ENCODE measurements at regions not wholly inside any gene's neighbourhood (a gene's known extent, or its start where the extent isn't known, plus 50 kb on each side); places are given as distances from the start of the nearest gene placed in this dataset.

DNA sequence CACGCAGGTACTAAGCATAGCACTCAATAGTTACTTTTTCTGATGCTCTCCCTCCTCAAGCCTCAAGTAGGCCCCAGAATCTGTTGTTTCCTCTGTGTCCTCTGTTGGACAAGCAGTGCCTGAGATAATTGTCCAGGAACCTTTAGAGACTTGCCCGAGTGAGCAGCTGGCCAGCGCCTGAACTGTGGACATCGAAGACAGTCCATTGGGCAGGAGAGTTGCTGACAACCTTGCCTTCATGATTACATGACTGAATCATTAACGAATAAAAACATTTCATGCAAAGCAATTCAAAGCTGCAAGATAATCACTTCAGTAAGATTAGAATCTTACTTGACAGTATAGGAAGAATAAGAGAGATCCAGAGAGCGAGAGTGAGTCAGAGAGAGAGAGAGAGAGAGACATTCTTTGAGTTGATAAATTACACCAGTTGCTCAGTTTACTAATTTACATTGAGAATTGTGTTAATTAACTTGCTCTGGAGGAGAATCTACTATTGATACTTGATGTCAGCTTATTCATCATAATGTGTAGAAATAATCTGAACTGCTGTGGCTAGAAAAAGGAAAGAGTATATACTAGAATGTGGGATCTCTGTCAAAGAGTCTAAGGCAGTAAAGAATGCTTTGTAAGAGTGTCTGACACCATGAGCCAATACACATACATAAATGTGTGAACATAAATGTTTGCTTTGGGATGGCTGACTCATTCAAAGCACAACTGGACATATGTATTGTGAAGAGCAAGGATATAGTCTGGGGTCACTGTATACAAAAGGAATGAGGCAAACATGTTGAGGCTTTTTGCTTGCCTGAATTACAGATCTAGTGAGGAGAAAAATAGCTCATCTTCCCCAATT lies 216.0 kb downstream of the ZNF326 start:
- H3K27ac ChIP-seq, result no peak overlapping the region
- H3K9me3 ChIP-seq, result no peaks in the 10 kb centered on the region
- intact Hi-C loops (cut with DNase I), result loop anchor here in 1 of 4 donors (5.0 kb wide), 1 partner anchor 1329 kb away; no protein-coding TSS in a partner anchor
- DNase-seq, result no peak
- no peaks in the 10 kb centered on the region for H3K4me1 ChIP-seq (ENCODE audit: insufficient read depth)
- H3K36me3 ChIP-seq, result no peaks in the 10 kb centered on the region
- no peak overlapping the region for H3K4me3 ChIP-seq
- TF ChIP-seq, protein P1, sequence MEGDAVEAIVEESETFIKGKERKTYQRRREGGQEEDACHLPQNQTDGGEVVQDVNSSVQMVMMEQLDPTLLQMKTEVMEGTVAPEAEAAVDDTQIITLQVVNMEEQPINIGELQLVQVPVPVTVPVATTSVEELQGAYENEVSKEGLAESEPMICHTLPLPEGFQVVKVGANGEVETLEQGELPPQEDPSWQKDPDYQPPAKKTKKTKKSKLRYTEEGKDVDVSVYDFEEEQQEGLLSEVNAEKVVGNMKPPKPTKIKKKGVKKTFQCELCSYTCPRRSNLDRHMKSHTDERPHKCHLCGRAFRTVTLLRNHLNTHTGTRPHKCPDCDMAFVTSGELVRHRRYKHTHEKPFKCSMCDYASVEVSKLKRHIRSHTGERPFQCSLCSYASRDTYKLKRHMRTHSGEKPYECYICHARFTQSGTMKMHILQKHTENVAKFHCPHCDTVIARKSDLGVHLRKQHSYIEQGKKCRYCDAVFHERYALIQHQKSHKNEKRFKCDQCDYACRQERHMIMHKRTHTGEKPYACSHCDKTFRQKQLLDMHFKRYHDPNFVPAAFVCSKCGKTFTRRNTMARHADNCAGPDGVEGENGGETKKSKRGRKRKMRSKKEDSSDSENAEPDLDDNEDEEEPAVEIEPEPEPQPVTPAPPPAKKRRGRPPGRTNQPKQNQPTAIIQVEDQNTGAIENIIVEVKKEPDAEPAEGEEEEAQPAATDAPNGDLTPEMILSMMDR (IDR thresholded peaks at IDR 0.05), result no peak
- TF ChIP-seq POLR2A (IDR thresholded peaks at IDR 0.05), result no peak
- no peak for TF ChIP-seq EP300 (IDR thresholded peaks at IDR 0.05)
- no peaks in the 10 kb centered on the region for H3K27me3 ChIP-seq
- WGBS, 3 donors, result 82 to 87% (median 84%) methylated on average over 6 of the region's 6 CpGs

DNA sequence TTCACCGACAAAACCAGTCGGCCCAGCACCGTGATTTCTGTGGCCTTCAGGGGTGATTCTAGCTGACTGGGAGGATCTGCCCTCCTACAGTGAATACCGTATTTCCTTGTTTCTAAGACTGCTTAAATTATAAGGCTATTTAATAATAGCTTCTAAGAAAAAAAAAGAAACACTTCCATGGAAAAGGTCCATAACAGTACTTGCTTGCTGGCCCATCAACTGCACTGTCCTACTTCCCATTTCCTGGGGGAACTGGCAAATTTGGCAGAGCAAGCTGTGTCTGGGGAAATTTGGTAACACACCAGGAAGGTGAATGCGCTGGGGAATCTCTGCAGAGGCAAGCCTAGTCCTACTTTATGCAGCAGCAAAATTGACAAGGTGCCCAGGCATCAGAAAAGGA lies 214.0 kb downstream of the ZNF326 start:
- intact Hi-C loops (cut with DNase I), result no loop called here
- DNase-seq, result no peak
- Histone ChIP-seq H3K27me3 (no peaks in the 10 kb centered on the region), H3K4me1 (ENCODE audit: insufficient read depth) (no peaks in the 10 kb centered on the region), H3K4me3 (no peak overlapping the region), H3K36me3 (no peaks in the 10 kb centered on the region), H3K27ac (no peak overlapping the region), H3K9me3 (no peaks in the 10 kb centered on the region)
- WGBS, 3 donors, result 48 to 50% (median 48%) methylated on average over 5 of the region's 5 CpGs
- TF ChIP-seq, protein P1 (IDR thresholded peaks at IDR 0.05), result no peak
- TF ChIP-seq POLR2A (IDR thresholded peaks at IDR 0.05) (no peak), EP300 (IDR thresholded peaks at IDR 0.05) (no peak)

- H3K9me3 ChIP-seq, result no peaks in the 10 kb centered on the region
- H3K27ac ChIP-seq, result no peak overlapping the region
- no peak overlapping the region for H3K4me3 ChIP-seq
- TF ChIP-seq POLR2A (IDR thresholded peaks at IDR 0.05), result no peak
- H3K36me3 ChIP-seq, result no peaks in the 10 kb centered on the region
- intact Hi-C loops (cut with DNase I), result no loop called here
- no peak for DNase-seq
- H3K27me3 ChIP-seq, result no peaks in the 10 kb centered on the region
- no peaks in the 10 kb centered on the region for H3K4me1 ChIP-seq (ENCODE audit: insufficient read depth)
These were observed 211.3 kb downstream of the ZNF326 start for GRCh38 chr1:90206260-90206659.

GRCh38 chr1:90204780-90205179 lies 209.9 kb downstream of the ZNF326 start:
- Histone ChIP-seq H3K27me3 (no peaks in the 10 kb centered on the region), H3K4me3 (no peak overlapping the region), H3K36me3 (no peaks in the 10 kb centered on the region), H3K27ac (no peak overlapping the region), H3K4me1 (ENCODE audit: insufficient read depth) (no peaks in the 10 kb centered on the region), H3K9me3 (no peaks in the 10 kb centered on the region)
- WGBS, 3 donors, result 74 to 94% (median 78%) methylated on average over 2 of the region's 2 CpGs
- intact Hi-C loops (cut with DNase I), result no loop called here
- TF ChIP-seq POLR2A (IDR thresholded peaks at IDR 0.05) (no peak), EP300 (IDR thresholded peaks at IDR 0.05) (no peak)
- TF ChIP-seq, protein P1 (IDR thresholded peaks at IDR 0.05), result no peak
- no peak for DNase-seq

- WGBS, 3 donors, result 17 to 21% (median 18%) methylated on average over 2 of the region's 2 CpGs
- intact Hi-C loops (cut with DNase I), result no loop called here
- no peak for TF ChIP-seq EP300 (IDR thresholded peaks at IDR 0.05)
- TF ChIP-seq, protein P1 (IDR thresholded peaks at IDR 0.05), result no peak
- TF ChIP-seq POLR2A (IDR thresholded peaks at IDR 0.05), result no peak
- no peak for DNase-seq
- Histone ChIP-seq H3K27me3 (no peaks in the 10 kb centered on the region), H3K9me3 (no peaks in the 10 kb centered on the region), H3K27ac (no peak overlapping the region), H3K36me3 (no peaks in the 10 kb centered on the region), H3K4me3 (no peak overlapping the region), H3K4me1 (ENCODE audit: insufficient read depth) (no peaks in the 10 kb centered on the region)
These were observed 209.2 kb downstream of the ZNF326 start for GRCh38 chr1:90204023-90204590.

Measured in ovary (tissue), 7 donors.